DOHH2 (cell line): ENCODE measurements at regions not wholly inside any gene's neighbourhood (a gene's known extent, or its start where the extent isn't known, plus 50 kb on each side); places are given as distances from the start of the nearest gene placed in this dataset.

ENCODE experiments used
- H3F3A ChIP-seq: fragments of 200-600 bp; sonication (generic), shearing (Covaris generic); 2 replicates; pipeline ENCODE4 v1.6.0; 2016; ENCODE audit warnings: antibody characterized with exemption, mild to moderate bottlenecking; ENCODE audit not compliant: control insufficient read depth, insufficient read depth
- H3K27ac ChIP-seq: fragments of 200-600 bp; sonication (generic); 2 replicates; pipeline ENCODE4 v1.5.1; 2014; ENCODE audit warnings: low read depth, mild to moderate bottlenecking, low read length, moderate library complexity
- H3K27me3 ChIP-seq: fragments of 200-600 bp; sonication (generic); 2 replicates; pipeline ENCODE4 v1.6.1; 2014; ENCODE audit warnings: mild to moderate bottlenecking, low read length, mixed read lengths; ENCODE audit not compliant: control insufficient read depth
- H3K36me3 ChIP-seq: fragments of 200-600 bp; sonication (generic); 2 replicates; pipeline ENCODE4 v1.6.1; 2014; ENCODE audit warnings: mild to moderate bottlenecking, low read length, moderate library complexity, mixed read lengths; ENCODE audit not compliant: control insufficient read depth
- H3K4me1 ChIP-seq: fragments of 200-600 bp; sonication (generic); 2 replicates; pipeline ENCODE4 v1.6.1; 2014; ENCODE audit warnings: mild to moderate bottlenecking, low read length, mixed read lengths; ENCODE audit not compliant: control insufficient read depth
- H3K4me2 ChIP-seq: fragments of 200-600 bp; sonication (generic); 2 replicates; pipeline ENCODE4 v1.6.0; 2014; ENCODE audit warnings: mild to moderate bottlenecking, low read length, moderate library complexity
- H3K4me3 ChIP-seq: fragments of 200-600 bp; sonication (generic); 2 replicates; pipeline ENCODE4 v1.5.1; 2014; ENCODE audit warnings: mild to moderate bottlenecking, low read length, mixed read lengths
- H3K79me2 ChIP-seq: fragments of 200-600 bp; sonication (generic); 2 replicates; pipeline ENCODE4 v1.6.1; 2014; ENCODE audit warnings: mild to moderate bottlenecking, low read length, mixed read lengths; ENCODE audit not compliant: control insufficient read depth
- H3K9me2 ChIP-seq: fragments of 200-600 bp; sonication (generic); replicated peaks from 2 replicates; pipeline ENCODE4 v1.6.1; 2014; ENCODE audit warnings: mild to moderate bottlenecking, low read length, mixed read lengths; ENCODE audit not compliant: control insufficient read depth
- H3K9me3 ChIP-seq: fragments of 200-600 bp; sonication (generic); 2 replicates; pipeline ENCODE4 v1.6.1; 2014; ENCODE audit warnings: antibody characterized with exemption, low read length, mixed read lengths; ENCODE audit not compliant: control insufficient read depth, insufficient read depth
- H4K20me1 ChIP-seq: fragments of 200-600 bp; sonication (generic); 2 replicates; pipeline ENCODE4 v1.6.0; 2014; ENCODE audit warnings: low read depth, mild to moderate bottlenecking, antibody characterized with exemption, low read length, moderate library complexity; ENCODE audit not compliant: control insufficient read depth, insufficient read depth
- CTCF ChIP-seq: fragments of 200-600 bp; sonication (generic); IDR thresholded peaks from one replicate; pipeline ENCODE4 v1.5.1; 2014; ENCODE audit warnings: antibody characterized with exemption, mild to moderate bottlenecking, low read depth, low read length; ENCODE audit not compliant: poor library complexity, severe bottlenecking
- EZH2phosphoT487 ChIP-seq: fragments of 200-600 bp; sonication (generic); IDR thresholded peaks from 2 replicates; pipeline ENCODE4 v1.6.1; 2017; ENCODE audit warnings: borderline replicate concordance, mild to moderate bottlenecking, antibody characterized with exemption, low read length, moderate library complexity, mixed read lengths

GRCh38 chr3:21326704-21327475, 424.1 kb downstream of the ZNF385D start:
- no peaks in the 10 kb centered on the region for H3F3A ChIP-seq
- H3K4me3 ChIP-seq: no peak overlapping the region
- no peak for TF ChIP-seq CTCF
- TF ChIP-seq EZH2phosphoT487: no peak
- no peak overlapping the region for H3K27ac ChIP-seq
- H3K36me3 ChIP-seq: no peaks in the 10 kb centered on the region
- no peaks in the 10 kb centered on the region for H3K79me2 ChIP-seq
- no peaks in the 10 kb centered on the region for H3K9me2 ChIP-seq
- no peaks in the 10 kb centered on the region for H3K27me3 ChIP-seq
- H4K20me1 ChIP-seq: no peaks in the 10 kb centered on the region
- no peaks in the 10 kb centered on the region for H3K4me1 ChIP-seq
- H3K9me3 ChIP-seq: no peaks in the 10 kb centered on the region
- no peak overlapping the region for H3K4me2 ChIP-seq

- Histone ChIP-seq H3K79me2 (no peaks in the 10 kb centered on the region), H3K4me2 (no peak overlapping the region), H4K20me1 (no peaks in the 10 kb centered on the region), H3K27me3 (no peaks in the 10 kb centered on the region), H3K27ac (no peak overlapping the region), H3K36me3 (no peaks in the 10 kb centered on the region), H3K4me3 (no peak overlapping the region), H3F3A (no peaks in the 10 kb centered on the region), H3K9me3 (no peaks in the 10 kb centered on the region), H3K4me1 (no peaks in the 10 kb centered on the region), H3K9me2 (no peaks in the 10 kb centered on the region)
- no peak for TF ChIP-seq EZH2phosphoT487
- TF ChIP-seq CTCF: no peak
Observed at GRCh38 chr3:21314688-21315087, 436.3 kb downstream of the ZNF385D start.

- H3K4me1 ChIP-seq: no peaks in the 10 kb centered on the region
- no peaks in the 10 kb centered on the region for H3K79me2 ChIP-seq
- no peaks in the 10 kb centered on the region for H3F3A ChIP-seq
- no peak overlapping the region for H3K27ac ChIP-seq
- no peaks in the 10 kb centered on the region for H3K27me3 ChIP-seq
- H3K9me3 ChIP-seq: no peaks in the 10 kb centered on the region
- no peaks in the 10 kb centered on the region for H3K9me2 ChIP-seq
- no peaks in the 10 kb centered on the region for H3K36me3 ChIP-seq
- no peaks in the 10 kb centered on the region for H4K20me1 ChIP-seq
- no peak overlapping the region for H3K4me3 ChIP-seq
- no peak overlapping the region for H3K4me2 ChIP-seq
- no peak for TF ChIP-seq CTCF
- TF ChIP-seq EZH2phosphoT487: no peak
Observed at GRCh38 chr3:21310891-21311290, 440.1 kb downstream of the ZNF385D start.

GRCh38 chr3:21310161-21310560, 440.8 kb downstream of the ZNF385D start:
- H3K9me3 ChIP-seq: no peaks in the 10 kb centered on the region
- H3K4me2 ChIP-seq: no peak overlapping the region
- H3K4me1 ChIP-seq: no peaks in the 10 kb centered on the region
- H3K27ac ChIP-seq: no peak overlapping the region
- TF ChIP-seq CTCF (no peak), EZH2phosphoT487 (no peak)
- H3F3A ChIP-seq: no peaks in the 10 kb centered on the region
- no peaks in the 10 kb centered on the region for H3K27me3 ChIP-seq
- no peak overlapping the region for H3K4me3 ChIP-seq
- no peaks in the 10 kb centered on the region for H3K79me2 ChIP-seq
- no peaks in the 10 kb centered on the region for H4K20me1 ChIP-seq
- no peaks in the 10 kb centered on the region for H3K9me2 ChIP-seq
- H3K36me3 ChIP-seq: no peaks in the 10 kb centered on the region
